ENCODE measurements at regions not wholly inside any gene's neighbourhood (a gene's known extent, or its start where the extent isn't known, plus 50 kb on each side); places are given as distances from the start of the nearest gene placed in this dataset.
A peak's percentile ranks its signal among the peaks of the same experiment; 100 is the strongest.

DNA sequence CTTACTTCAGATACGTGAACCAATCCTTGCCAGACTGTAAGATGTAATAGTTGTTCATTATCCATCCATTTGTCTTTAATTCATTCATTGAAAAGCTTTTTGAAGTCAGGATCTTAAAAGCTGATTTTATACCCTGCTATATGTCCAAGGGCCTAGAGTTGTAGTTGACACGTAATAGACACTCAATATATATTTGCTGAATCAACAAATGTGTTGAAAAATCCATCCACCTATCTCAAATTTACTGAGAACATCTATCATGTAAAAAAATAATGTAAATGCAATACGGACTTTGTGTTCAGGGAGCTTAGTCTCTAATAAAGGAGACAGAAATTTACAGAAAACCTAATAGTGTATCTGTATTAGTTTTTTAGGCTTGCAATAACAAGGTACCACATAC lies 521.0 kb downstream of the METTL15 start:
- in situ Hi-C loops (cut with MboI) = no loop called here
- peaks cover 12% of the 10 kb centered on the region for H3K4me1 ChIP-seq (ENCODE audit: insufficient read depth)
- DNase-seq = no peak
- H2AFZ ChIP-seq = no peak overlapping the region
- H3K9me3 ChIP-seq (ENCODE audit: low read depth) = no peaks in the 10 kb centered on the region
- H3K9me2 ChIP-seq (ENCODE audit: insufficient read depth) = no peaks in the 10 kb centered on the region
- no peak overlapping the region for H3K4me3 ChIP-seq
- no peaks in the 10 kb centered on the region for H3K27me3 ChIP-seq (replicated peaks; ENCODE audit: insufficient read depth)
- TF ChIP-seq EZH2phosphoT487 (IDR thresholded peaks at IDR 0.05; ENCODE audit: insufficient read depth, low read depth) (no peak), EZH2 (IDR thresholded peaks at IDR 0.05; ENCODE audit: insufficient read depth, poor library complexity, severe bottlenecking) (no peak)
- no peak overlapping the region for H3K9ac ChIP-seq
- H3K36me3 ChIP-seq (ENCODE audit: low read depth) = no peaks in the 10 kb centered on the region
- no peaks in the 10 kb centered on the region for H4K20me1 ChIP-seq (ENCODE audit: insufficient read depth)
- no peaks in the 10 kb centered on the region for H3K79me2 ChIP-seq (ENCODE audit: insufficient read depth)
- H3K27ac ChIP-seq = no peak overlapping the region
- 59 to 71% methylated on average over 3 of the region's 3 CpGs for WGBS, 2 experiments (ENCODE audit: low coverage in 1 of 2, low lambda C conversion rate in 2 of 2, missing lambda C conversion rate in 2 of 2)
- no peak overlapping the region for H3K4me2 ChIP-seq (ENCODE audit: unreplicated experiment)
- peaks cover 12% of the 10 kb centered on the region; the same call in 1 of the 2 replicates for H3F3A ChIP-seq (ENCODE audit: insufficient read depth)

GRCh38 chr11:28628412-28628811 lies 520.2 kb downstream of the METTL15 start:
- Histone ChIP-seq H3K4me2 (ENCODE audit: unreplicated experiment) (no peak overlapping the region), H3K27me3 (replicated peaks; ENCODE audit: insufficient read depth) (no peaks in the 10 kb centered on the region), H4K20me1 (ENCODE audit: insufficient read depth) (no peaks in the 10 kb centered on the region), H3K79me2 (ENCODE audit: insufficient read depth) (no peaks in the 10 kb centered on the region), H3K36me3 (ENCODE audit: low read depth) (no peaks in the 10 kb centered on the region), H3K27ac (no peak overlapping the region), H3K9me3 (ENCODE audit: low read depth) (no peaks in the 10 kb centered on the region), H3K9ac (no peak overlapping the region), H3K4me1 (ENCODE audit: insufficient read depth) (peaks cover 12% of the 10 kb centered on the region), H3K9me2 (ENCODE audit: insufficient read depth) (no peaks in the 10 kb centered on the region), H3F3A (ENCODE audit: insufficient read depth) (peaks cover 12% of the 10 kb centered on the region; the same call in 1 of the 2 replicates), H2AFZ (no peak overlapping the region), H3K4me3 (no peak overlapping the region)
- TF ChIP-seq EZH2phosphoT487 (IDR thresholded peaks at IDR 0.05; ENCODE audit: insufficient read depth, low read depth) (no peak), EZH2 (IDR thresholded peaks at IDR 0.05; ENCODE audit: insufficient read depth, poor library complexity, severe bottlenecking) (no peak)
- in situ Hi-C loops (cut with MboI) = no loop called here
- DNase-seq = no peak
- WGBS, 2 experiments (ENCODE audit: low coverage in 1 of 2, low lambda C conversion rate in 2 of 2, missing lambda C conversion rate in 2 of 2) = 44 to 59% methylated on average over 4 of the region's 4 CpGs

DNA sequence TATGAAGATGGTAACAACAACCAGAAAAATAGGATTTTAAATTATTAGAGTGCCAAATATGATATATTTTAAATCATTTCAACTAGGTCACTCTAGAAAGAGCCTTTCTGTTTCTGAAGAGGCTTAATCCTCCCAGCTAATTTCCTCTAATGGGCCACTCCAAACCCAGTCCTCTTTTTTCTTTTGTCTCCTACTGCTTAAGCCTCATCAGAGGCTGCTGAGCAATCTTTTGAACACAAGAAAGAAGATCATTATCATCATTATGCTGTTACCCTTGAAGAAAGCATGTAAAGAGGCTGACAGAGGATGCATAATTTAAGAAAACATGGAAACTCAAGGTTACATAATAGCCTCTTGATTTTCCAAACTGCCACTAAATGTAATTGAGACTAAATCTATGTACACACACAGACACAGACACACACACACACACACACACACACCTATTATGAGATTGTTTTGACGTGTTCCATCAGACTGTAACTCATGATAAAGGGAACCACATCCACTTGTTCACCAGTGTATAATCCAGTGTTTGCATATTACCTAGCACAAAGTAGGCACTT lies 519.6 kb downstream of the METTL15 start:
- Histone ChIP-seq H3K79me2 (ENCODE audit: insufficient read depth) (no peaks in the 10 kb centered on the region), H3F3A (ENCODE audit: insufficient read depth) (peaks cover 10% of the 10 kb centered on the region; the same call in 1 of the 2 replicates), H3K4me2 (ENCODE audit: unreplicated experiment) (no peak overlapping the region), H3K9me2 (ENCODE audit: insufficient read depth) (no peaks in the 10 kb centered on the region), H2AFZ (no peak overlapping the region), H3K9me3 (ENCODE audit: low read depth) (no peaks in the 10 kb centered on the region), H3K4me1 (ENCODE audit: insufficient read depth) (peaks cover 10% of the 10 kb centered on the region), H3K27ac (no peak overlapping the region), H3K27me3 (replicated peaks; ENCODE audit: insufficient read depth) (no peaks in the 10 kb centered on the region), H3K9ac (no peak overlapping the region), H3K36me3 (ENCODE audit: low read depth) (no peaks in the 10 kb centered on the region), H4K20me1 (ENCODE audit: insufficient read depth) (no peaks in the 10 kb centered on the region), H3K4me3 (no peak overlapping the region)
- in situ Hi-C loops (cut with MboI) = no loop called here
- WGBS, 2 experiments (ENCODE audit: low coverage in 1 of 2, low lambda C conversion rate in 2 of 2, missing lambda C conversion rate in 2 of 2) = 60 to 69% methylated on average over 1 of the region's 1 CpG
- TF ChIP-seq EZH2 (IDR thresholded peaks at IDR 0.05; ENCODE audit: insufficient read depth, poor library complexity, severe bottlenecking) (no peak), EZH2phosphoT487 (IDR thresholded peaks at IDR 0.05; ENCODE audit: insufficient read depth, low read depth) (no peak)
- DNase-seq = no peak

- no peak for TF ChIP-seq EZH2phosphoT487 (IDR thresholded peaks at IDR 0.05; ENCODE audit: insufficient read depth, low read depth)
- no peak for TF ChIP-seq EZH2 (IDR thresholded peaks at IDR 0.05; ENCODE audit: insufficient read depth, poor library complexity, severe bottlenecking)
- H4K20me1 ChIP-seq (ENCODE audit: insufficient read depth) = no peaks in the 10 kb centered on the region
- H3K9me3 ChIP-seq (ENCODE audit: low read depth) = no peaks in the 10 kb centered on the region
- DNase-seq = no peak
- H3K9ac ChIP-seq = no peak overlapping the region
- no peaks in the 10 kb centered on the region for H3F3A ChIP-seq (ENCODE audit: insufficient read depth)
- no peak overlapping the region for H3K4me3 ChIP-seq
- H3K79me2 ChIP-seq (ENCODE audit: insufficient read depth) = no peaks in the 10 kb centered on the region
- no peaks in the 10 kb centered on the region for H3K27me3 ChIP-seq (replicated peaks; ENCODE audit: insufficient read depth)
- H3K4me1 ChIP-seq (ENCODE audit: insufficient read depth) = 0 out of 2 replicates have a peak, but pooled peaks cover 3% of the 10 kb centered on the region
- H3K9me2 ChIP-seq (ENCODE audit: insufficient read depth) = no peaks in the 10 kb centered on the region
- H3K27ac ChIP-seq = no peak overlapping the region
- H2AFZ ChIP-seq = no peak overlapping the region
- no peaks in the 10 kb centered on the region for H3K36me3 ChIP-seq (ENCODE audit: low read depth)
- H3K4me2 ChIP-seq (ENCODE audit: unreplicated experiment) = no peak overlapping the region
- in situ Hi-C loops (cut with MboI) = no loop called here
Observed at GRCh38 chr11:28625532-28625931, 517.3 kb downstream of the METTL15 start.

GRCh38 chr11:28621753-28622152 lies 513.6 kb downstream of the METTL15 start:
- H3K27ac ChIP-seq = no peak overlapping the region
- peak; percentile 71 for DNase-seq

More at GRCh38 chr11:28621753-28622152, 513.6 kb downstream of the METTL15 start:
- H3K9me3 ChIP-seq (ENCODE audit: low read depth) = no peaks in the 10 kb centered on the region
- in situ Hi-C loops (cut with MboI) = no loop called here
- no peaks in the 10 kb centered on the region for H3K36me3 ChIP-seq (ENCODE audit: low read depth)
- peak overlapping the region; percentile 64 for H3K4me3 ChIP-seq
- peak overlapping the region; percentile 41 for H3K9ac ChIP-seq
- no peak for TF ChIP-seq EZH2phosphoT487 (IDR thresholded peaks at IDR 0.05; ENCODE audit: insufficient read depth, low read depth)
- TF ChIP-seq EZH2 (IDR thresholded peaks at IDR 0.05; ENCODE audit: insufficient read depth, poor library complexity, severe bottlenecking) = no peak
- peaks cover 19% of the 10 kb centered on the region; the same call in 1 of the 2 replicates for H3K4me1 ChIP-seq (ENCODE audit: insufficient read depth)
- H3K4me2 ChIP-seq (ENCODE audit: unreplicated experiment) = peak overlapping the region; percentile 87
- peak overlapping the region; percentile 83 for H2AFZ ChIP-seq
- H4K20me1 ChIP-seq (ENCODE audit: insufficient read depth) = no peaks in the 10 kb centered on the region
- H3F3A ChIP-seq (ENCODE audit: insufficient read depth) = no peaks in the 10 kb centered on the region
- no peaks in the 10 kb centered on the region for H3K9me2 ChIP-seq (ENCODE audit: insufficient read depth)
- H3K79me2 ChIP-seq (ENCODE audit: insufficient read depth) = no peaks in the 10 kb centered on the region
- 7 to 13% methylated on average over 8 of the region's 8 CpGs for WGBS, 2 experiments (ENCODE audit: low coverage in 1 of 2, low lambda C conversion rate in 2 of 2, missing lambda C conversion rate in 2 of 2)
- H3K27me3 ChIP-seq (replicated peaks; ENCODE audit: insufficient read depth) = no peaks in the 10 kb centered on the region
